COLO668 (cell line): ENCODE measurements at regions not wholly inside any gene's neighbourhood (a gene's known extent, or its start where the extent isn't known, plus 50 kb on each side); places are given as distances from the start of the nearest gene placed in this dataset.
"Not testable (repeated sequence)": the region's sequence is repeated elsewhere in the genome, so short reads cannot be mapped to it uniquely, and the experiment has no call there.

Source experiments
- DNase-seq: peaks from one replicate; lab custom pipeline; 2025; ENCODE audit not compliant: unreplicated experiment; lab: John Stamatoyannopoulos, UW

DNA sequence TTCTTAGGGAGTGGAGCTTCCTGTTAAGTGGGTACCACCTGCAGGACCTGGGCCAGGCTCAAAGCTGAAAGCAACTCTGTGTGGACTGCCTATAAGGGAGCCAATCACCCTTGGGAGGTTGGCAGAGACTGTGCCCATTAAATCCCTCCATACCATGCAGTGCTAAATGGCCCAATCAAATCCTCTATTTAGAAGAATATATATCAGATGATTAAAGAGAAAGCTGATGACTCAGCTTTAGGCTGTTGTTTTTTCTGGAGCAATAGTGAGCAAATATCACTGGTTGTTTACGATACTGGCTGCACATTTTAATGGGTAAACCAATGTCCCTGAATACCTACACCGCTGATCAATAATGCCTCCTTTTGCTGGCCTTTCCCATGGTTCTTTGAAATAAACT, 101.3 kb downstream of the TMX1 start:
- no peak for DNase-seq

DNA sequence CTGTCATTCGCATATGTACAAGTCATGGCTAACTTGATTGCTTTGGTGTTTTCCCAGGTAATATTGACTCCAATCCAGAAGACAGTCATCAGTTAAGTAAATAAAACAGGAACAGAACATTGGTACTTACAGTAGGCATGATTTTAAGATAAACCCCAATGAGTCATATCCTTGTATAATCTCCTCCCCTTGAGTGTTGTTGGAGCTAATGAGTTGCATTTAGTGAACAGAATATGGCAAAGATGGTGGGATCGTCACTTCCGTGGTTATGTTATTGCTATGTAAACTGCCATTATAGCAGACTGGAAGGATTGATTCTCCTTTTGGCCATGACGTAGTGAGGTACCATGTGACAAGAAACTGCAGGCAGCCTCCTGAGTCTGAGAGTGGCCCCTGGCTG, 102.2 kb downstream of the TMX1 start:
- no peak for DNase-seq

DNA sequence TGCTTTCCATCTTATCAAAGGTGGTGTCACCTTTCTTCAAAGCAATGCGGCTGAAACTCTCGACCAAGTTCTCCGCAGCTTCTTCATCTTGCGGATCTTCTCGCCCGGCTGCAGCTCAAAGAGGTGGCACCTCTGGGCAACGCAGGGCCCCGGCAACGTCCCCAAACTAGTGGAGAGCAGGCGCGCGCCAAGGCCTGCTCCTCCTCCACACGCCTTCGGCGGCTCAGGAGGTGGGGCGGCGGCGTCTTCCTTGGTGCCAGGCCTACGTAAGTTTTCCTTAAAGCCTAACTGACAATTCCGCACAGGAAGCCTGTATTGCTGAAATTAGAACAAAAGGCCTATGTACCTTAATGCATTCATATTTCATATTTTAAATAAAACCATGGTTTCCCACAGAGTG, 112.0 kb downstream of the TMX1 start:
- DNase-seq, result no peak

DNA sequence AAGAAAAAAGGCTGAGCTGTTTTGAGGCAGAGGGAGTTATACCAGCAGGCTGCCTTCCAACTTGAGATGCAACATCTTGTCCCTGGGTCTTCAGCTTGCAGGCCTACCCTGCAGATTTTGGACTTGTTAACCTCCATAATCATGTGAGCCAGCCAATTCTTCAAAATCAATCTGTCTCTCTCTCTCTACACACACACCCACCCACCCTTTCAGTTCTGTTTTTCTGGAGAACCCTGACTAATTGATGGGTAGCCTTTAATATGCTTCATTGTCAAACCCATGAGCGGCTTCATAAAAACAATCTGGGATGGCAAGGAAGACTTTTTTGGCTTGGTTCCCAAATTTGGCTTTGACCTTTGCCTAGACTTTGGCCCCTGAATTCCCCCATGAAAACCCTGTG, 113.9 kb downstream of the TMX1 start:
- no peak for DNase-seq

DNA sequence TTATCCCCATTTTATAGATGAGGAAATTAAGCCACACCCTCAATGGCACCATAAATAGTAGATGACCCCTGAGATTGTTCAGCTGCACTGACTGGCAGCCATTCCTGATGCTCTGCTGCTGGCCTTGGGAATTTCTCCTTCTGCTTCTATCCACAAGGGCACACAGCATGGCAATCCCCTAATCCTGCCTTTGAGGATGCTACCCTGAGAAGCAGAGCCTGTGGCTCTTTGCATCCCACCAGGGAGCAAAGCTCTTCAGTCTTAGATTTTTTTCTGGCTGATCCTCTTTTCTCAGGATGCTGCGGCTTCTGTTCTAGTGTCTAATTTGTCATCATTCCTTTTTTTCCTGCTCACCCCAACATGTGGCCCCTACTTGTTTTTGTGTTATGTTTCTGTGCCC, 114.8 kb downstream of the TMX1 start:
- no peak for DNase-seq

DNA sequence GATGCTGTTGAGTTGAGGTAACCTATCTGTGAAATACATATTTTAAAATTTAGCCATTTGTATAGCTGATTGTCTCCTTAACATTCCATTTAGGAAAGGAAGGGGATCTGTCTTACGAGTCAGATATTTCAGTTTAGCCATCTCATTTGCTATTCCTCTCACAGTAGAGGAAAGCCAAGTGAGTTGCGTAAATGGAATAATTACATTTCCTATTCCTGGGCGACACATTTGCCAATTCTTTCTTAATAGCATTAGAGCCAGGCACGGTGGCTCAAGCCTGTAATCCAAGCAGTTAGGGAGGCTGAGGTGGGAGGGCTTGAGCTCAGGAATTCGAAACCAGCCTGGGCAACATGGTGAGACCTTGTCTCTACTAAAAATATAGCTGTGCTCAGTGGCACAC, 116.3 kb downstream of the TMX1 start:
- DNase-seq, result no peak

DNA sequence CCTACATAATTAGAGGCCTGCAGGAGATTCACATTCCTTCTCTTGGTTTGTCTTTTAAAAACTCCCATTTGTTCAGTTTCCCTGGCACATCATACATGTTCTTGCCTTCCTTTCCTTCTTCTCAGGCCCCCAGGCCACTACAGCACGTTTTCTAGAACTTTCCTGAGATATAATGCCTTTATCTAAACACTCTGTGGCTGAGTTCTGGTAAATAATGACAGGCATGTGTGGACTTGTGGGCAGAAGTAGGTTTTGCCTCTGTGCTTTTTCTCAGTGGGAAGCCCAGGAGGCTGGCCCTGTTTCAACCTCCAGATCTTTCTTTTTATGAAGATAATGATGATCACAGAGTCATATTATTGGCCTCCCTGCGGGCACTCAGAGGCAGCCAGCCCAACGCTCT, 117.2 kb downstream of the TMX1 start:
- DNase-seq, result no peak

DNA sequence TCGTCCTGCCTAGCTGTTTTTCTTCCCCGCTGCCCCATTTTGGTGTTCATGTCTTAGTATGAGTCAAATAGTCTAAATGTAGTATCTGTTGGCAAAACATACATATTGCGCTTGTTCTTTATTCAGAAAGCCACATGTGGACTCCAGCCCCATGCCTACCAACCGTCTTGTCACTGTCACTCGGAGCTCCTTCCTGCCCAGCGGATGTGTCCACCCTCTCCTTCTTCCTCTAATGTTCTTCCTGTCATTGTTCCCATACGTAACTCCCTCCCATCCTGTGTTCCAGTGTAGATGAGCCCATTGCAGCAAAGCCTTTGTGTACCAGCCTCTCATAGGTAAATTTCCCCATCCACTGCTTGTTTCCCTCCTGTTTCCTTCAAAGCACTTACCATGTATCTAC, 120.5 kb downstream of the TMX1 start:
- no peak for DNase-seq

DNA sequence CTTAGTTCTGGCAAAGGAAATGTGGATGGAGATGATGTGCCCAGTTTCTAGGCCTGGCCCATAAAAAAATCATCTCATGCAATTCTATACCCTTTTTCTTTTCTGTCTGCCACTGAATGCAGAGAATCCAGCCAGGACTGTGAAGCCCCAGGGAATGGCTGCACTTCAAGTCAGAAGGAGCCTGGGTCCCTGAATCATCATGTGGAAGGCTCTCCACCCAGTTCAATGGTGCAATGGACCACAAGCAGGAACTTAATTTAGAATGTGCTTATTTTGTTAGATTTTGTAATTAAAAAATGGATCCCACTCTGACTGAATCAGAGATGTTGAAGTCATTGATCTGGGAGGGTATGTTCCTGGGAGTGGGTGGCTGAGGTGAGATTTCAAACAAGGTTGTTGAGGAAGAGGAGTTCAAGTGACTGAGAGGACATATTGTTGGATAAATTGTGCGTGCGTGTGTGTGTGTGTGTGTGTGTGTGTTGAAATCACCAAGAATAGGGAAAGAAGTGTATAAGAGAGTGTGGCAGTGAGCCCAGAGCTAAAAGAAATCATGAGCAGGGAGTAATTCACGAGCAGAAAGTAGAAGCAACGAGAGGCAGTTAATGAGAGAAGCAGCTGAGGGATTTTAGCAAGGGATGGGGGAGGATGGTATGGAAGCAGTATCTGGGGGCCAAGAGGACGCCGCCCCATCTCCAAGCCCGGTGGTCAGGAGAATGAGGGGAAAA, 125.4 kb downstream of the TMX1 start:
- DNase-seq, result no peak

DNA sequence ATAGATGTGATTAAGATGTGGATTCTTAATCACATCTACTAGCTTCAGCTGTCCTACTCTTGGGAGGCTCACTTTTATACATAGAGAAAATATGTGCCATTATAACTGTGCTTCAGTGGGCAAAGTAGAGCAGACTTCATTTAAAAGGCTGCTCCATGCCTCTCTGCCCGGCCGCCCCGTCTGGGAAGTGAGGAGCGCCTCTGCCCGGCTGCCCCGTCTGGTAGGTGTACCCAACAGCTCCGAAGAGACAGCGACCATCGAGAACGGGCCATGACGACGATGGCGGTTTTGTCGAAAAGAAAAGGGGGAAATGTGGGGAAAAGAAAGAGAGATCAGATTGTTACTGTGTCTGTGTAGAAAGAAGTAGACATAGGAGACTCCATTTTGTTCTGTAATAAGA, 126.4 kb downstream of the TMX1 start:
- DNase-seq, result not testable (repeated sequence)

DNA sequence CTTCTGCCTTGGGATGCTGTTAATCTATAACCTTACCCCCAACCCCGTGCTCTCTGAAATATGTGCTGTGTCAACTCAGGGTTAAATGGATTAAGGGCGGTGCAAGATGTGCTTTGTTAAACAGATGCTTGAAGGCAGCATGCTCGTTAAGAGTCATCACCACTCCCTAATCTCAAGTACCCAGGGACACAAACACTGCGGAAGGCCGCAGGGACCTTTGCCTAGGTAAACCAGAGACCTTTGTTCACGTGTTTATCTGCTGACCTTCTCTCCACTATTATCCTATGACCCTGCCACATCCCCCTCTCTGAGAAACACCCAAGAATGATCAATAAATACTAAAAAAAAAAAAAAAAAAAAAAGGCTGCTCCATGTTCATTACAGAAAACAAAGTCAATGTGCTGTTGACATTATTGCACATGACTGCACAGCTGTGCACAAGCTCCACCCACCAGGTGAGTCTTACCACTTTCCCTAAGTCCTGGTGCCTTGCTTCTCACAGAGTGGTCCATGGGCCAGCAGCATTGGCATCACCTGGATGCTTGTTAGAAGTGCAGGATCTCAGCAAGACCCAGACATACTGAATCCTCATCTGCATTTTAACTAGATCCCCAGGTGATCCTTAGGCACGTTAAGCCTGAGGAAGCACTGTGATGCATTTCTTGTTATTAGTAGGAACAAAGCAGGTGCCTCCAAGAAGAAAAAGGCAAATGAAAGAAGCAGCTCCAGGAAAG, 127.0 kb downstream of the TMX1 start:
- peak; percentile 66 for DNase-seq

DNA sequence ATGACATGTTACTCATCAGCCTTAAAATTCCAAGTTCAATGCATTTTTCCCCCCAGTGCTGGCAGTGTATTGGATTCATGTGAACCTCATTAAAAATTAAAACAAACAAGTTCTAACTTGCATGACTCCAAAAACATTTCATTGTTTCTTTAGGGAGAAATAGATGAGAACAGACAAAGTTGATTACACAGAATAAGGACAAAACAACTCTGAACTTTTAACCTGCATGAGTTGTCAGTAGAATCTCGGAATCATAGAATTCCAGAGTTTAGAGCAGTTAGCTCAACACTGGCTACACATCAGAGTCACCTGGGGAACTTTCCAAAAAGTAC, 127.5 kb downstream of the TMX1 start:
- DNase-seq, result no peak

DNA sequence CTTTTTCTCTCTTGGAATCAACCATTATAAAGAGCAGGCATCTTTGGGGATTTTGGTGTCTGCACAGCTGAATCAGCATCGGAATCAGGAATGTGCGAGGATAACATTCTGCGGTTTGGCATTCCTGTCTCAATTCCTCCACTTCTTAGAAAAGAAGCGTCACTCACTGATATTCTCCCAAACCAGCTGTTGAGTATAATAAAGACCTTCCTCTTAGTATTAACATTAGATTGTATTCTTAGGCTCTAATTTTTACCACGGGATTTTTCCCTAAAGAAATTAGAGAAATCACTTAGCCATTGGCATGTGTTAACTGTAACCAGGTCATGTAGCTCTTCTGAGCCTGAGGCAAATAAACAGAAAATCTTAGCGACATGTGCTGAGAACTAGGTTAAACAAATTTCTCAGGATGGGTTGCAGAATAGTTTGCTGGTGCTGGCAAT, 128.7 kb downstream of the TMX1 start:
- DNase-seq, result no peak

DNA sequence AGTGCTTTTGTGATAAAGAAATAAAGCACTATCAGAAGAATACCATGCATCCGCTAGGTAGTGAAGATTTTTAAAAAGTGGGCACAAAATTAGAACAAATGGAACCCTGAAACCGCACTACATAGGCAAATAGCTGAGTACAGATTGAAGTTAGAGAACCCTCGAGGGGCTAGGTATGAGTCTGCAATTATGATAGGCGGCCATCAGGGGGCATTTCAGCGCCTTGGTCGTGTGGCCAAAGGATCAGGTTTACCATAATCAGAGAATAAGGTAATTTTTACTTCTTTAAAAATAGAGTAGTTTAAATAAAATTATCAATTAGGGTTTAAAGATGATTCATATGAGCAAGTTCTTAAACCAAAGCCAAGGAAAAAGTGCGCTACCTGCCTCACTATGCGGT, 129.8 kb downstream of the TMX1 start:
- no peak for DNase-seq

DNA sequence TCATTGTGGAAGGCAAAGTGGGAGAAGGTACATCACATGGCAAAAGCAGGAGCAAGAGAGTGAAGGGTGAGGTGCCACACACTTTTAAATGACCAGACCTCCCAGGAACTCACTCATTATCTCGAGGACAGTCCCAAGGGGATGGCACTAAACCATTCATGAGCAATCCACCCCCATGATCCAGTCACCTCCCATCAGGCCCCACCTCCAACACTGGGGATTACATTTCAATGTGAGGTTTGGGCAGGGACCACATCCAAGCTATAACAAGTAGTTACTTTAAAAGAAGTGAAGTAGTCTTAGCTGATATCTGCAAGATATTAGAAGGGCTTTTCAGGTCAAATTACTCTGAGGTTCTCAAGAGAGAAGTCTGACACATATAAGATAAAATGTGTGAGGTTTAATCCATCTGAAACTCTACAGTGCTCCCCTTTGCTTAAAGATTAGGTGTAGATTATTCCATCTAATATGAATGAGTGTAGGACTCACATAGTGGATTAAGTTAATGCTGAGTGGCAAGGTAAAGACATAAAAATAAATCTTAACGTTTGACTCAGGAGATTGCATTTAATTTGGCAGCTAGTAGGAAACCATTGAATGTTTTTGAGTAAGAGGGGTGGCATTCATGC, 130.8 kb downstream of the TMX1 start:
- DNase-seq, result no peak

DNA sequence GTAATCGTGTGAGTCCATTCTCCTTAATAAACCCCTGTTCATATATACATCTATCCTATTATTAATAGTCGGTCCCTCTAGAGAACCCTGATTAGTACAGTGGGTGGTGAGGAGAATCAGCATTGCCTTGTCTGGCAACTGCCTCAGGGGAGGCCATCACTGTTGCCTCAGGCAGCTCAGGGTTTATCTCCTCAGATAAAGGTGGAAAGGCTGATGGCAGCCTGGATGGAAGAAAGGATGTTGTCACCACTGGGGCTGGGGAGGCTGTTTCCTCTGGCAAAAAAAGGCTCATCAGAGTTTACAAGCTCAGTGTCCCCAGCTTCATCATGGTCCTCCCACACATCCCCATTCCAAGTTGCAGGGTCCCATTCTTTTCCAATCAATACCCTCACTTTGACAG, 137.1 kb downstream of the TMX1 start:
- DNase-seq, result not testable (repeated sequence)

DNA sequence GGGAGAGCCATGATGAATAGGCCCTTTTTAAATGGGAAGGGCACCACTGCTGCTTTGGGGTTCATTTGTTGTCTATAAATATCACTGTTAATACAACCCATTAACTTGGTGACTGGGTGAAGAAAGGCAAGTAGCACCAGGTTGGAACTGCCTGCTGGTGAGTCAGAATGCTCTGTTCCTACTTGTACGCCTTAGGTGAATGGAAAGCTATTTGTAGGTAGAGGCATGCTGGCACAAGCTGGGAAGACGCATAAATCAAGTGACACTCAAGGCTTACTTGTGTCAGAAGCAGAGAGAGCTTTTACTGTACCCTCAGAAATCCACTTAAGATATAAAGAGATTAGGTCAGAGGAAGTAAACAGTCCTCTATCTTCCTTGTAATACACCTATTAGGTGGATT, 142.5 kb downstream of the TMX1 start:
- no peak for DNase-seq

DNA sequence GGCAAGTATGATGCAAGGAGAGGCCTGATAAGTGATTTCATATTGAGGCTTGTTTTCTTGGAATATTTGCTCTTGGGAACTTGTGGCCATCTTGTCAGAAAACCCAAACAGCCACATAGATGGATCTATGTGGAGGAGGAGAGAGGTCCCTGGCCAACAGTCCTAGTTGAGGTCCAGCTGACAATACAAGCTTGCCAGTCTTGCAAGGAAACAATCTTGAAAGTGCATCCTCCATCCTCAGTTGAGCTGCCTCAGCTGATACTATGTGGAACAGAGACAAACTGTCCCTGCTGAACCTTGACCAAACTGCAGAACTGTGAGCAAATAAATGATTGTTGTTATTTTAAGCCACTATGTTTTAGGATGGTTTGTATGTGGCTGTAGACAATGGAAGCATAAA, 146.4 kb downstream of the TMX1 start:
- no peak for DNase-seq

DNA sequence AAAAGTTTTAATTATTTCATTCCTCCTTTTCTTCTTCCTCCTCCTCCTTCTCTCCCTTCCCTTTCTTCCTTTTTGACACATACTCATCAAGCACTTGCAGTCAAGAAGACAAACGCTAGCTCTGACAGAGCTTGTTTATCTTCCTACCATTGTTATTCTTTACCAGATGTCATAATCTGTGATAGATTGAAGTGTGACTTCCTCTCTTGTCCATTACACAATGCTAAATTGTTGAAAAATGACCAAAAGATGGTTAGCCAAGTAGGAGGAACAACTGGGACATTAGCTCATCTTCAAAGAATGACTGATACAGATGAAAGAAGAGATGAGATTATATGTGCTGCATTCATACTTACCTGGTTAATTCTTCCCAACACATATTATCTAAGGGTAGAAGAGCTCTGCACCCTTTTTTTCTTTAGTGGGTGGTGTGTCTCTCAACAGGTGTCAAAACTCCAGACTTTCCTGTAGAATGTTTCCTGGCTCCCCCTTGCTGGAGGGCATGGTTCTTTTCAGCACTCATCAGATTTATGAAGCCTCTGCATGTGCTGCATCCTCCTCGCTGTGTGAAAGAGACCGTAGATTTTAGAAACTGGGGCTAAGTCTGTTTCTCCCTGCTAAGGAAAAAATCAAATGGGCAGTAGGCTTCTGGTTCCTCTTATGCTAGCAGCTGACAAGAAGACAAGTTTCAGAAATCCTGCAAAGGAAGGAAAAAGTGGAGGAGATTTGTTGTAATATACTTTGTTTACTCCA, 147.1 kb downstream of the TMX1 start:
- no peak for DNase-seq

DNA sequence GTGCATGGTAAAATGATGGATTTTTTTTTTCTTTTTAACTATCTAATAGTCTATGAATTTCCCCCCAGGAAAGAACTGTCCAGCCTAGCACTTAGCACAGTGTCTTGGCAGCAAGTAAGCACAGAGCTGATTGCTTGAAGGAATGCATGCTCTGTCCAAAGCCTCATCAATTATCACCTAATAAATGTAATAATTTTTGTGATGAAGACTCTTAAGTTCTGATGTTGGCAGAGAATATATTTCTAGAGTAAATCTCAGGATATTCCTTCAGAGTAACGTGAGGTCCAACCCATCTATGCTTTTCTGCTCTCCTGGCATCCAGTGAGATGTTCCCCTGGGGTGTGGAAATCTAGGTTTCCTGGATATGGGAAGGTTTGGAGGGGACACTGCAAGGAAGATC, 152.4 kb downstream of the TMX1 start:
- no peak for DNase-seq

DNA sequence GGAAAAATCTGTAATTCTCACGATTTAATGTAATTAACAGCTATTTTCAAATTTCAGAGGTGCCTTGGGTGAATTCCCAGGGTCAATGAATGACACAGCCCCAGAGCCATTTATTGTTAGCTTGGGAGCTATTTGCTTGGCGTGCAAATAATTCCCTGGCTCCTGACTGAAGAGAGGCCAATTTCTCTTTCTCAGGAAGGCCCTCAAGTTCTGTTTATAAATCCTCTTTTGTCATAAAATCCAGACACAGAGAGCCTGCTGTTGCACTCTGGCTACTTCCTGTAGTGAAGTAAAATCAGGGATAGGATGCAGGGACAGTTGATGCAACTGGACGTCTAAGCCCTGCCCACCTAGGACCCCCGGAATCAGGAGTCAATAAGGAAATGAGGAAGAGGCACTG, 154.3 kb downstream of the TMX1 start:
- no peak for DNase-seq

DNA sequence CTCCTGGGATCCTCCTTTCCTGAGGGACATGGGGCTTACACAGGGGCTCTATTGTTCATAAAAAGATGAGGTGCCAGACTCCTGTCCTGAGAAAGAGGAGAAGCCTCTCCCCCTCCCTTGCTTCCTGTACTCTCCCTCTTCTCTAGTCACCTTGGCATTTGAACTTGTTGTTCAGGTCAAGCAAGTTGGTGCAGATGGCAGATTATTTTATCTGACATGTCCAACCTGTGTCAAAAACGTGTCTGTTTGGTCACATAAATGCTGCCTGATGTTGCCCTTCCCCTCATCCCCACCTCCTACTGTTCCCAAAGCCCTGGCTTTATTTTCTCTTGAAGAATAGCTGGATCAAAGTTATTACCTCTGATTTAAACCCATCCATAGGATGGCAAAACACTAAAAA, 154.8 kb downstream of the TMX1 start:
- DNase-seq, result no peak
